ENCODE measurements at regions not wholly inside any gene's neighbourhood (a gene's known extent, or its start where the extent isn't known, plus 50 kb on each side); places are given as distances from the start of the nearest gene placed in this dataset.

- H3K4me3 ChIP-seq (ENCODE audit: low read depth, low read length): no peak overlapping the region
- no peak for DNase-seq (ENCODE audit: low read depth)
- TF ChIP-seq CTCF (IDR thresholded peaks at IDR 0.05; ENCODE audit: insufficient read depth, low read depth, low read length): no peak
Measured at GRCh38 chr6:40020166-40020565, 85.9 kb upstream of the MOCS1 start.

DNA sequence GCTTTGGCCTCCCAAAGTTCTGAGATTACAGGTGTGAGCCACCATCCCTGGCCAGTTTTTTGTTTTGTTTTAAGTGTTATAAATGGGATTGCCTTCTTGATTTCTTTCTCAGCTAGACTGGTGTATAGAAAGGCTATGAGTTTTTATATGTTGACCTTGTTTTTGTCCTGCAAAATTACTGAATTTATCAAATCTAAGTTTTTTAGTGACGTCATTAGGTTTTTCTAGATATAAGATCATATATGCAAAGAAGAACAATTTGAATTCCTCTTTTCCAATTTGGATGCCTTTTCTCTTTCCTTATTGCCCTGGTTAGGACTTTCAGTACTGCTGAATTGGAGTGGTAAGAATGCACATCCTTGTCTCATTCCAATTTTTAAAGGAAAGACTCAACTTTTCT is 81.3 kb upstream of the MOCS1 start:
- no peak overlapping the region for H3K4me3 ChIP-seq (ENCODE audit: low read depth, low read length)
- DNase-seq (ENCODE audit: low read depth): no peak
- TF ChIP-seq CTCF (IDR thresholded peaks at IDR 0.05; ENCODE audit: insufficient read depth, low read depth, low read length): no peak

DNA sequence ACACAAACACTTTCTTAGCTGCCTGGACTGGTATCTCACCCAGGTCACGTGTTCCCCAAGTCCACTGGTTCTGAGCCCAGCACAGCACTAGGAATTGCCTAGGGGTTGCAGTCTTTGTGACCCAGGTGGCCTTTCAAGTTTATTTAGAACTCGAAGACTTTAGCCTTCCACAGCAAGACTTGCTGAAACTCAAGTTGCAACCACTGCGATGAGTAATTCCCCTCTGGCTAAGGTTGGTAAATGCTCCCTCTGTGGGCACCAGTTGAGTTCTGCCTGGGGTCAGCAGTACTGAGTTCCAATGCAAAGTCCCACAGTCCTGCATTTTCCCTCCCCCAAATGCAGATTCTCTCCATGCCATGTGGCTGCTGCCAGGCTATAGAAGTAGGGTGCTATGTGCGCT is 77.6 kb upstream of the MOCS1 start:
- no peak overlapping the region for H3K4me3 ChIP-seq (ENCODE audit: low read depth, low read length)

GRCh38 chr6:40000964-40001515 is 66.8 kb upstream of the MOCS1 start:
- no peak for TF ChIP-seq CTCF (IDR thresholded peaks at IDR 0.05; ENCODE audit: insufficient read depth, low read depth, low read length)
- H3K4me3 ChIP-seq (ENCODE audit: low read depth, low read length): no peak overlapping the region
- no peak for DNase-seq (ENCODE audit: low read depth)

More for the DNA sequence above, 77.6 kb upstream of the MOCS1 start:
- DNase-seq (ENCODE audit: low read depth): no peak
- TF ChIP-seq CTCF (IDR thresholded peaks at IDR 0.05; ENCODE audit: insufficient read depth, low read depth, low read length): no peak

DNA sequence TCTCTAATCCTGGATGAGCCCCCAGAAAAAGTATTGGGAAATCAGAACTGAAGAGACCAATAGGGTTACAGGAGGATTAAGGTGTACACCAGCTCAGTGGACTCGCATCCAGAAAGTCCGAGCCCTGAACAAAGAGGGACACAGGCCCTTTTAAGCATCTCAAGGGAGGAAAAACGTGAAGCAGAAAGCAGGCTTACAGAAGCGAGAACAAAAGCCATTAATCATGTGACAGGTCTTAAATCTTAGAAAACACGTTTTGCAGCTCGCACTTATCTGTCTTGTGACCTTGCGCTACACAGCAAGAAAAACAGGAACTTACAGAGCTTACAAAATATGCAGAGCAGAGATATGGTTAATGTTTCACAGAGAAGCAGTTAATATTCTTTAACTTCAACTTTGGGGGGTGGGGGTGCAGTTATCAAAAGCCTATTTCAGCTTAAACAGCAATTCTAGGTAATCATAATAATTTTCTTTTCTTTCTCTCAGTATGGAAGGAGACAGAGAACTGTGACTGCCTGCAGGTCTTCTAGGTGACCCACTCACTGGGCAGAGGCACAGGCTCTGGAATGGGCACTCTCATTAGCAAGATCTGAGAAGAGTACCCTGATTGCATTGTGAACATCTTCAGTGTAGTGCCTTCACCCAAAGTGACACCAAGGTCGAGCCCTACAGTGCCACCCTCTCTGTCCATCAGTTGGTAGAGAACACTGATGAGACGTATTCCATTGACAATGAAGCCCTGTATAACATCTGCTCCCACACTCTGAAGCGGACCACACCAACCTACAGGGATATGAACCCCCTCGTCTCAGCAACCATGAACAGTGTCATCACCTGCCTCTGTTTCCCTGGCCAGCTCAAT is 65.0 kb upstream of the MOCS1 start:
- TF ChIP-seq CTCF (IDR thresholded peaks at IDR 0.05; ENCODE audit: insufficient read depth, low read depth, low read length): no peak
- H3K4me3 ChIP-seq (ENCODE audit: low read depth, low read length): no peak overlapping the region
- no peak for DNase-seq (ENCODE audit: low read depth)

DNA sequence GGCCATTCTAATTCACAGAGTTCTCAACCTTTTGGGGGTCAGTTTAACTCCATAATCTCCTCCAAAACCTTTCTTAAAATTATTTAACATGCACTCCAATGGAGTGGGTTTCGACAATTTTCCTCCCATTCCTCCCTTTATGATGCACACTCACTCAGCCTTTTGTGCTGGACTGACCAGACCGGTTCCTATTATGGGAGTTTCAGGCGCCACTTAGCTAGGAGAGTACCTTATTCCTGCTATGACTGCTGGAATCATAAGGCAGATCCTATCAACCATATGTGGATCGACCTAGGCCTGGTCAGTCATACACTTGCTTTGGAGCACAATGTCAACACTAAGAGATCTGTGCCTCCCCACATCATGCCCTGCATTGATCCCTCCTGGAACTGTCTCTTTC is 63.9 kb upstream of the MOCS1 start:
- DNase-seq (ENCODE audit: low read depth): no peak
- no peak for TF ChIP-seq CTCF (IDR thresholded peaks at IDR 0.05; ENCODE audit: insufficient read depth, low read depth, low read length)
- H3K4me3 ChIP-seq (ENCODE audit: low read depth, low read length): no peak overlapping the region
